CD14-positive monocyte (primary cell): ENCODE measurements at regions not wholly inside any gene's neighbourhood (a gene's known extent, or its start where the extent isn't known, plus 50 kb on each side); places are given as distances from the start of the nearest gene placed in this dataset.

ENCODE experiments used
- DNase-seq, 3 donors: peaks; one replicate each; pipeline ENCODE4 v3.0.0-alpha.2; 2011 to 2022
- H2AFZ ChIP-seq: 2 replicates; pipeline ENCODE4 v1.6.0; 2012; ENCODE audit warnings: mild to moderate bottlenecking, low read depth, low read length, inconsistent platforms; ENCODE audit not compliant: insufficient read depth, poor library complexity, severe bottlenecking
- H3K27ac ChIP-seq, 2 donors: 1 replicate in 1 of 2; 2 replicates in 1 of 2; pipeline ENCODE4 v1.5.1; 2012 to 2013; ENCODE audit warnings: low read length in 2 of 2, control low read depth in 1 of 2, inconsistent platforms in 1 of 2, low read depth in 1 of 2, mild to moderate bottlenecking in 1 of 2
- H3K27me3 ChIP-seq, 2 donors: one replicate each; pipeline versions ENCODE4 v1.6.0 to v1.6.1; 2011 to 2013; ENCODE audit warnings: low read length in 2 of 2; ENCODE audit not compliant: control insufficient read depth in 2 of 2, insufficient read depth in 2 of 2
- H3K36me3 ChIP-seq, 2 donors: replicated peaks in 1 of 2; 1 replicate in 1 of 2; 2 replicates in 1 of 2; pipeline versions ENCODE4 v1.5.1 to v1.6.1; 2012 to 2013; ENCODE audit warnings: low read length in 2 of 2, control low read depth in 1 of 2, inconsistent platforms in 1 of 2, mild to moderate bottlenecking in 1 of 2; ENCODE audit not compliant: insufficient read depth in 2 of 2, control insufficient read depth in 1 of 2
- H3K4me1 ChIP-seq, 2 donors: 1 replicate in 1 of 2; 2 replicates in 1 of 2; pipeline versions ENCODE4 v1.5.1 to v1.6.1; 2012 to 2013; ENCODE audit warnings: low read length in 2 of 2, control low read depth in 1 of 2, inconsistent platforms in 1 of 2, mild to moderate bottlenecking in 1 of 2, moderate library complexity in 1 of 2; ENCODE audit not compliant: insufficient read depth in 2 of 2, control insufficient read depth in 1 of 2
- H3K4me2 ChIP-seq: replicated peaks from 2 replicates; pipeline ENCODE3; 2012; ENCODE audit warnings: low read length, moderate library complexity, mild to moderate bottlenecking; ENCODE audit not compliant: poor library complexity, severe bottlenecking; ENCODE audit errors: extremely low read depth
- H3K4me3 ChIP-seq, 3 experiments: fragments of 200-600 bp in 1 of 3; sonication (generic) in 1 of 3; replicated peaks in 1 of 3; 1 replicate in 2 of 3; 2 replicates in 1 of 3; pipeline ENCODE4 v1.5.1; 2011 to 2013; ENCODE audit warnings: low read length in 3 of 3, mild to moderate bottlenecking in 3 of 3, control low read depth in 2 of 3, low read depth in 2 of 3, inconsistent platforms in 1 of 3, moderate library complexity in 1 of 3
- H3K79me2 ChIP-seq: 2 replicates; pipeline ENCODE4 v1.6.0; 2012; ENCODE audit warnings: mild to moderate bottlenecking, control low read depth, inconsistent platforms, low read length, moderate library complexity; ENCODE audit not compliant: insufficient read depth
- H3K9ac ChIP-seq: 2 replicates; pipeline ENCODE4 v1.6.0; 2017; ENCODE audit warnings: low read length, mild to moderate bottlenecking; ENCODE audit not compliant: insufficient read depth, poor library complexity, severe bottlenecking
- H3K9me3 ChIP-seq, 2 donors: replicated peaks in 1 of 2; 1 replicate in 1 of 2; 2 replicates in 1 of 2; pipeline versions ENCODE4 v1.5.1 to v1.6.1; 2012 to 2013; ENCODE audit warnings: low read length in 2 of 2, control low read depth in 1 of 2; ENCODE audit not compliant: control insufficient read depth in 1 of 2, insufficient read depth in 1 of 2
- H4K20me1 ChIP-seq: 2 replicates; pipeline ENCODE4 v1.6.0; 2012; ENCODE audit warnings: mild to moderate bottlenecking, low read length, control low read depth, moderate library complexity; ENCODE audit not compliant: insufficient read depth
- H3K27ac Mint-ChIP-seq, 7 donors: one replicate each; pipeline ENCODE4 v1.8.0; 2020; ENCODE audit warnings: mild to moderate bottlenecking in 7 of 7, mixed read lengths in 7 of 7, moderate library complexity in 6 of 7, inconsistent platforms in 2 of 7
- H3K27me3 Mint-ChIP-seq, 3 donors: one replicate each; pipeline ENCODE4 v1.8.0; 2021 to 2022; ENCODE audit warnings: low read depth in 3 of 3, mild to moderate bottlenecking in 3 of 3, mixed read lengths in 3 of 3, moderate library complexity in 3 of 3, inconsistent platforms in 1 of 3
- H3K36me3 Mint-ChIP-seq, 2 donors: one replicate each; pipeline ENCODE4 v1.8.0; 2020; ENCODE audit warnings: mixed read lengths in 2 of 2, inconsistent platforms in 1 of 2, mild to moderate bottlenecking in 1 of 2
- H3K4me1 Mint-ChIP-seq: one replicate; pipeline ENCODE4 v1.8.0; 2020; ENCODE audit warnings: mild to moderate bottlenecking, mixed read lengths
- H3K4me3 Mint-ChIP-seq, 2 donors: one replicate each; pipeline ENCODE4 v1.8.0; 2020; ENCODE audit warnings: mild to moderate bottlenecking in 2 of 2, mixed read lengths in 2 of 2, moderate library complexity in 1 of 2
- H3K9me3 Mint-ChIP-seq, 7 donors: one replicate each; pipeline ENCODE4 v1.8.0; 2020 to 2022; ENCODE audit warnings: mixed read lengths in 7 of 7, mild to moderate bottlenecking in 6 of 7, moderate library complexity in 6 of 7, inconsistent platforms in 2 of 7
- CTCF ChIP-seq: fragments of 200-600 bp; IDR thresholded peaks from one replicate; pipeline ENCODE4 v1.8.0; 2022; ENCODE audit warnings: antibody characterized with exemption, mild to moderate bottlenecking
- WGBS: methylation state at CpG from one replicate; pipeline ENCODE4 v1.1.5; 2013; ENCODE audit warnings: missing lambda C conversion rate; ENCODE audit not compliant: insufficient coverage; 5-methylcytosine and 5-hydroxymethylcytosine counted together
- intact Hi-C, 2 donors: fragments of 100-400 bp; cut with micrococcal nuclease; formaldehyde crosslinking; loops; one replicate each; pipeline versions ENCODE4 v1.15.0 to v1.15.1; 2023

- H3K36me3 Mint-ChIP-seq: no peaks in the 10 kb centered on the region
- intact Hi-C loops: no loop called here
- H3K4me1 ChIP-seq: no peaks in the 10 kb centered on the region
- no peaks in the 10 kb centered on the region for H3K27me3 ChIP-seq
- H2AFZ ChIP-seq: no peak overlapping the region
- H3K4me2 ChIP-seq: no peak overlapping the region
- no peak for TF ChIP-seq CTCF
- H3K4me3 Mint-ChIP-seq: no peak overlapping the region
- 72% methylated on average over 5 of the region's 5 CpGs for WGBS
- H3K79me2 ChIP-seq: no peaks in the 10 kb centered on the region
- H4K20me1 ChIP-seq: no peaks in the 10 kb centered on the region
- peaks cover 8 to 41% of the 10 kb centered on the region in 2 donors for H3K9me3 ChIP-seq
- H3K27me3 Mint-ChIP-seq: peaks cover 0 to 6% (median under 1%) of the 10 kb centered on the region in 3 donors
- no peak overlapping the region for H3K9ac ChIP-seq
- no peaks in the 10 kb centered on the region for H3K36me3 ChIP-seq
- peaks cover 3 to 11% (median 3%) of the 10 kb centered on the region in 7 donors for H3K9me3 Mint-ChIP-seq
- H3K27ac Mint-ChIP-seq: no peak overlapping the region
- no peak overlapping the region for H3K27ac ChIP-seq
- no peaks in the 10 kb centered on the region for H3K4me1 Mint-ChIP-seq
- DNase-seq: no peak
- H3K4me3 ChIP-seq: no peak overlapping the region
Measured at GRCh38 chr5:2532809-2533208, 218.7 kb downstream of the IRX2 start.

- no peak overlapping the region for H3K27ac ChIP-seq
- no peak overlapping the region for H3K4me3 Mint-ChIP-seq
- no peak overlapping the region for H3K4me3 ChIP-seq
- TF ChIP-seq CTCF: no peak
- WGBS: 91% methylated on average over 2 of the region's 2 CpGs
- H2AFZ ChIP-seq: no peak overlapping the region
- H3K27me3 ChIP-seq: no peaks in the 10 kb centered on the region
- no peaks in the 10 kb centered on the region for H3K27me3 Mint-ChIP-seq
- no peak overlapping the region for H3K9ac ChIP-seq
- H3K36me3 ChIP-seq: no peaks in the 10 kb centered on the region
- H3K9me3 ChIP-seq: peaks cover 8 to 41% of the 10 kb centered on the region in 2 donors
- H4K20me1 ChIP-seq: no peaks in the 10 kb centered on the region
- H3K36me3 Mint-ChIP-seq: no peaks in the 10 kb centered on the region
- intact Hi-C loops: no loop called here
- H3K79me2 ChIP-seq: no peaks in the 10 kb centered on the region
- H3K27ac Mint-ChIP-seq: no peak overlapping the region
- no peaks in the 10 kb centered on the region for H3K4me1 ChIP-seq
- peaks cover 3 to 8% (median 3%) of the 10 kb centered on the region in 7 donors for H3K9me3 Mint-ChIP-seq
- no peak for DNase-seq
- H3K4me1 Mint-ChIP-seq: no peaks in the 10 kb centered on the region
- H3K4me2 ChIP-seq: no peak overlapping the region
Measured at GRCh38 chr5:2531318-2531717, 220.2 kb downstream of the IRX2 start.
